ENCODE measurements at regions not wholly inside any gene's neighbourhood (a gene's known extent, or its start where the extent isn't known, plus 50 kb on each side); places are given as distances from the start of the nearest gene placed in this dataset.

DNA sequence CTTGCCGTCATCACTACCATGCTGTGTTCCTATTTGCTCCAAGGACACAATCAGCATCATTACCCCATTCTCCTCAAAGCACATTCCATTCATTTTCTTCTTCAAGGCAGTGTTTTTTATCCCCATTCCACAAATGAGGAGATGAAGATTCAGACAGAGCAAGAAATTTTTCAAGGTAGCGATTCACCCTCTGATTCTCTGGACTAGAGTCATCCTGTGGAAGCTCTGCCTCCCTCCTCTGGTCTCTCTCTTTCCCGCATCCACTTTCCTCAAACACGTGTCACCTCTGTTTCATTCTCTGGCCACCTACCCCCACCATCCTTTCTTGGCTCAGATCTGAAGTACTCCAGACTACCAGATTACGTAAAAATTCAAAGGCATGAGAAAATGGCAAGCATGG lies 297.9 kb downstream of the SOX11 start:
- DNase-seq (ENCODE audit: low read depth) = no peak

DNA sequence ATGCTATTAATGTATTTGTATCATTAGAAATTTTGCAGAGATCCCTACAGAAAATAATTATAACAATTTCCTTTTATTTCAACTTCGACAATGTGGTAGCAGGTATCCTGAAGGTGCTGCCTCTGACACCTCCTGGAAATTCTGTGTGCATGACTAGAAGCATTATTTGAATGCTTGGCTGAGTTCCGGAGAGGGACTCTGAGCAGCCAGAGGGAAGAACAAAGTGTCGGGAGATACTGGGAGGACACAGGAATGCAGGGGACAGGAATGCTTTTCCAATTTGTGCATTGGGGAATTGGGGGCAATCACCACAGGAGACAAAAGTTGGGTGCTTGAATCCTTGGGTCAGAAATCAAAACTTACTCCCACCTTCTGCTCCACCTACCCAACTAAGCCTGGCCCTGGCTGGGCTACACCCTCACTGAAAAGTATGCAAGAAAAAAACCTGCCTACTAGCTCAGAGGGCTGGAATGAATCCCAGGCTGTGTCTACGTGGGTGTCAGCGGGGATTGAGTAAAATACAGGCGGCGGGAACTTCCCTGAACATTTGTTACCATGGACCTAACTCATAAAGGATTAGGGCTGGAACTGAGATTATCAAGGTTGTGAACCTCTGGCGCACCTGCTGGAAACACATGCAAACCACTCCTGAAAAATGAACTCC lies 299.3 kb downstream of the SOX11 start:
- DNase-seq (ENCODE audit: low read depth) = no peak

DNA sequence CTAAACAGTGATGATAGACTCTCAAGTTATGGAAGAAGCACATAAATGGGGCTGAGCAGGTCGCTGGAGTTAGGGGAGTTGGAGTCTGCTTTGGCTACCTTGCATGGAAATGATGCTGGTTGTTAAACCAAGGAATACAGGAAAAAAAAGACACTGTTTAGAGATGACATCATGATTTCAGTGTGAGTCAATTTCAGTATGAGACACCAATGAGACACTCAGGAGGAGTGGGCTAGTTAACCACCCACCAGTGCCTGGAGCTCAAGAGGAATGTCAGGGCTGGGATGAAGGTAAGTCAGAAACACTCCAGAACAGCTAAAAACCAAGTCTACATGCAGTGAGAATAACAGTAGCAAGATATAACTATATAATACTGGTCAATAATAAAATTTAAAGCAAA lies 303.6 kb downstream of the SOX11 start:
- DNase-seq (ENCODE audit: low read depth) = no peak

DNA sequence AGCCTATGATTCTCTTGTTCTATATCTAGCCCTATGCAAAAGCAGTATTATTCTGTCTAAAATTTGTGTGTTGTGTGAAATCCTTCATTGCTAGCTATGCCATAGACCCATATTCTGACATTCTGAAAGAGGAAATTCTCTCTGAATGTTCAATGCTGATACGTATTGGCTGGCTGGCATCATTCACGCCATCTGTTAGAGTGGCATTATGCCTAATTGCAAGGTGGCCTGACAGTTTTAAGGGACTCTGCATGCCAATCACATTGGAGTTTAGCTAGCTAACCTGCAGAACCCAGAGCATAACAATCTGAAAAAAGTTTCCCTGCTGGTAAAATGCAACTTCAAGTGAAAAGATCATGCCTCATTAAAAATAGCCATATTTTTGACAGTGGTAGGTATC lies 316.0 kb downstream of the SOX11 start:
- DNase-seq (ENCODE audit: low read depth) = no peak

DNA sequence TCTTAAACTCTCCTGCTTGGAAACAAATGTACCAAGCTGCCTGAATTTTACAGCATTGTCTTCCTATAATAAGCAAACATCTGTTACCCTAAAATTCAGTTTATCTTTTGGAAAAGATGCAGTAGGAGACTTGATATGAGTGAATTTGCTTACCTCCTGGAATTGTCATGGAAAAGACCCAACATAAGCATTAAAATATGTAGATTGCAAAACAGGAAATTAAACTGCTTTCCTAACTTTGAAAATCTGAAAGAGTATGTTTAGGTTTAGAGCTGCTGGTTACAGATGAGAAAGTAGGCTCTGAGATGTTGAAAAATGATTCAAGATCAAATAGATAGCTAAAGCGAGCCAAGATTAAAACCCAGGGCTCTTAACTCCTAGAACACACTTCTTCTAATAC lies 316.5 kb downstream of the SOX11 start:
- DNase-seq (ENCODE audit: low read depth) = no peak

DNA sequence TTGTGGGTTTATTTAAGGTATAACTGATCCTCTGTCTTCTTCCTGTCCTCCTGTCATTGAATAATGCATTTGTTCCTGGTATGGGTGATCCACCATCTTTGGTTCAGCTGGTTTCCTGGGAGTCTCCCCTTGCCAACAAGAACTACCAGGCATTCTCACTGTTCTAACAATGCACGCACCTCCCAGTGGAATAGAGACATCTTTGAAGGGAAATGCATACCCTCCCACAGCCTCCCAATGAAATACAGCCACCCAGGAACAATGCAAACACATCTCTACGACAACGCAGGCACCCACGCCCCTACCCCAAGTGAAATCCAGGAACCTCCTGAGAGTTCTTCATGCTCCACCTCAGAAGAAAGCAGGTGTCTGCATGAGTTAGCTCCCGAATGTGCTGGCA lies 318.0 kb downstream of the SOX11 start:
- DNase-seq (ENCODE audit: low read depth) = no peak

DNA sequence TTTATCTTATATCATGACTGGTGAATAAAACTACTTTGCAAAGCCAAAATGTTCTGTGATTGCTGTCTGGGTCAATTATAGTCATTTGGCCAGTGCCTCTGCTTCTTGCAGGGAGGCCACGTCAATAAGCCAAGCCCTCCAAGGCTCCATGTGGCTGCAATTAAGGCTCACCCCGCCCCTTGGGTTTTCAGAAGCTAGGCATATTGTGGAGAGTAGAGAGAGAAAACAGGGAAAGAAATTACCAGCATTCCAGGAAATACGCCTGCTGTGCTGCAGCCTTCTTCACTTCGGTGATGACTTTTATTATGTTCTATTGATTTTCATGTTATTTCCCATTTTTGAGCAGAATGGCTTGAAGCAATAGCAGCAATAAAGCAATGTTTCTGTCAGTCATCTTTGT lies 319.7 kb downstream of the SOX11 start:
- no peak for DNase-seq (ENCODE audit: low read depth)

DNA sequence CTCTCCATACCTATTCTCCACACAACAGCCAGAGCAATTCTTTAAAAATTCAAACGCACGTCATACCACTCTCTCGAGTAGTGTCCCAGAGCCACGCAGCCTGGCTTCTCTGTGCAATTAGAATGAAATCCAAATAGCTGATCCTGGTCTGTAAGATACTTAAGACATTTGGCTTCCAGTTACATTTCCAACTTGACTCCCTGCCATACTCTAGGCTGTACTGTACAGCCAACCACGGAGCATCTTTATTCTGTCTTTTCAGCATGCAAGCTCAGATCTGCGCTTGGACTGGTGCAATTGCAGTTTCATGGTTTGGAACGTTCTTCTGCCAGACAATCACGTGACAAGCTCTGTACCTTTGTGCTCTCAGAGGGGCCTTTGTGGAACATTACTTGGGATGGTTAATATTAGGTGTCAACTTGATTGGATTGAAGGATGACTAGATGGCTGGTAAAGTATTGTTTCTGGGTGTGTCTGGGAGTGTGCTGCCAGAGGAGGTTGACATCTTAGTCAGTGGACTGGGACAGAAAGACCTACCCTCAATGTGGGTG lies 325.6 kb downstream of the SOX11 start:
- DNase-seq (ENCODE audit: low read depth) = no peak

DNA sequence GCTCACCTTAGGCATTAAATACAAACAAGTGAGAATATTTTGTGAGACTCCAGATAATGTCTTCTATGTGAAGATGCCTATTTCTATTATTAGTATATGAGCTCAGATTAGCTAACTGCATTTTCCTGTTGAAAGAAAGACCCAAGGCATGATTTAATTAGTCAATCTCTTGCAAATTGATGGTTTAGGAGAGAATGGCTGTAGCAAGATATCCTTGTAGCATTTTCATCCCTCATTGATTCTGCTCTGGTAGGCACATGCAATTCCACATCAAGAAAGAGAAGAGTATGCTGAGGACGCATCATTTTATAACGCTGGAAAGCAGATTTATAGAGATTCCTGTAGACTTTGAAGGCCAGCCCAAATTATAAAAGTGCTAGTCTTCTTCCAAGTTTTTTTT lies 332.0 kb downstream of the SOX11 start:
- DNase-seq (ENCODE audit: low read depth) = no peak

DNA sequence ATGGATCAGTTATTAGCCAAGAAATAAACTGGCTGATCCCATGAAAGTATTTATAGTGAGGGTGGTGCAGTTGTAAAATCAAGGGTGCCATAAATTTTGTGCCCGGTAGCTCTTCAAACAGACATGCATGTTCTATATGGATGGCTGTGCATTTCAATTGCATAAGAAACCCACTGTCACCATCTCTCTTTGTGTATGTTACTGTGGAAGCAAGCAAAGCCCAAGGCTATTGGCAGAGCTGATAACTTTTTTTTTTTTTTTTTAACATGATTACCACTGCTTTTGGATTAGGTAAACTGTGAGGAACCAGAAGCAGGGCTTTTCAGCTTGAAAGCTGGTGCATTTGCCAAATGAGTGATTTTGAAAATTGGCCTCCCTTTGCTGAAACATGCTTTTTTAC lies 332.6 kb downstream of the SOX11 start:
- no peak for DNase-seq (ENCODE audit: low read depth)

DNA sequence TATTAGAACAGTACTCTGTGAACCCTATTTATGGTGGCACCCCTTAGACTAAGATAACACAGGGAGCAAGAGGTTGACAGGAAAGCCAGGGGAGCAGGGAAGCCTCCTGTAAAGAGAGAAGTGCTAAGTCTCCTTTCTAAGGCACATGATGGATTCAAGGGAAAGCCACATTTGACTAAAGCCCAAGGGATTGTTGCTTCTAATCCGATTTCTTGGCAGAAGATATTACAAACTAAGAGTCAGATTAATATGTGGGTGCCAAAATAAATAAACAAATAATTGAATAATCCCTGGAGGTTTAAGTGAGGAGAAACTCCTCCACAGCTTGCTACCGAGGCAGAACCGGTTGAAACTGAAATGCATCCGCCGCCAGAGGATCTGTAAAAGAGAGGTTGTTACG lies 333.2 kb downstream of the SOX11 start:
- DNase-seq (ENCODE audit: low read depth) = no peak

DNA sequence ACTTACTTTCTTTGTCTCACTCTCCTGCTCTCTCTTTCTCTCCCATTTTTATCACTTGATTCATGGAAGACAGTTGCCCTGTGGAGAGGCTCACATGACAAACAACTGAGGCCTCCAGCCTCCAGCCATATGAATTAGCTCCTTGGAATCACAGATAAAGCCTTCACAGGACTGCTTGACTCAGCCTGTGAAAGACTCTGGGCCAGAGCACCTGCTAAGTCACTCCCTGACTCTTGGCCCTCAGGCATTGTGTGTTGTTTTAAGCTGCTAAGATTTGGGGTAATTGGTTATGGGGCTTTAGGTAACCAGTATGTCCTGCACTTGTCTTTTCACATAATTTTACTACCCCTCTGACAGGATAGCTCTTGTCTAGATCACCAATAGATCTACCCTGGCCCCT lies 334.9 kb downstream of the SOX11 start:
- DNase-seq (ENCODE audit: low read depth) = no peak

DNA sequence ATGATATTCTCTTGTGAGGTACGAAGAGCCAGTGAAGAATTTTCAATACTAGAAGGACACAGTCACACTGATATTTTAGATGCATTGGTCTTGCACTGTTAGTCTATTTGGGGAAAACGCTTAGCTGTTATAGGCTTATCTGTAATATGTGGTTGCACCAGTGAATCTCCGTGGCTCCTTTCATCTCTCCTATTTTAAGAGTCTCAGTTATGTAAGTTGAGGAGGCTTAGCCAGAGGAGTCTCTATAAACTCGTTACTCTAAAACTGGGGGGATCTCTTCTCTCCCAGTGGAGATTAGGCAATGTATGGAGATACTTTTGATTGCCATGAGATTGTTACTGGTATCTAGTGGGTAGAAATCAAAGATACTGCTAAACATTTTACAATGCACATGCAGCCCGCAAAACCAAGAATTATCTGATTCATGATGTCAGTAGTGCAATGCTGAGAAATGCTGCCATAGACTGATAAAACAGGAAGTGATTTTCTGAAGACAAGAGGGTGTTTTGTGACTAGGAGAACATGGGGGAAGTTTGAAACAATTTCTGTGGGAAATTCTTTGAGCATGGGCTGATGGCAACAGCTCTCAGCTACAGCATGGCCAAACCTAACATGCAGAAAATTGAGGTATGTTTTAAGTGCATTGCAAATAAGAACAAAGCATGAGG lies 339.1 kb downstream of the SOX11 start:
- DNase-seq (ENCODE audit: low read depth) = no peak

DNA sequence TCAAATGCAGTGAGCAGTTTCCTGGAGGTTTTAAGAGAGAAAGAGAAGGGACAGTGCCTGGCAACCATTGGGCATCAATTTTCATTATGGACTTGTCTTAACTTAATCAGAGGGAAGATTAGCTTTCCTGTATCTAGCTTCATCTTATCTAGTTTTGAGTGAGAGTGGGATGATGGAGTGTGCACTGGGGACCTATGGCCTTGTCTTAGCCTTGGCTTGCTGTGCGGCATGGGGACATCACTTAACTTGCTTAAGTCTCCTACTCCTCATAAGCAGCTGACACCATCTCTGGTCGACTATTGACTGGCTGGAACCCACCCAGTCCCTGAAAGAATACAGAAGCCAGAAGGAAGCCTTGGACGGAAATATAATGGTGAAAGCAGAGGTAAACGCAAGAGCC lies 344.0 kb downstream of the SOX11 start:
- no peak for DNase-seq (ENCODE audit: low read depth)

DNA sequence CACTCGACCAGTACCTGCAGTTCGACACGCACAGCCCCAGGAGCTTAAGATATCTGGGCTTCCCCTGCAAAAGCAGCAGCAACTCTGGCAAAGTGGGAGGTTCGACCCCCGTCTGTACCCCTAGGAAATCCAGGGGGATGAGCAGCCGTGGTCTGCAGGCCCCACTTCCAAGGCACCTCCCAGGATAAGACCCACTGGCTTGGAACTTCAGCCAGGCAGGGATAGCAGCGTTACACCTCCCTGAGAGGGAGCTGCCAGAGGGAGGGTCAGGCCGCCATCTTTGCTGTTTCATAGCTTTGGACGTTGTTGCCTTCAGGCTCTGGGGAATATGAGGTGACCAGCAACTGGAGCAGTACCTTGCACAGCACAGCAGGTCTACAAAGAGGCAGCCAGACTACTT lies 351.1 kb downstream of the SOX11 start:
- DNase-seq (ENCODE audit: low read depth) = no peak

DNA sequence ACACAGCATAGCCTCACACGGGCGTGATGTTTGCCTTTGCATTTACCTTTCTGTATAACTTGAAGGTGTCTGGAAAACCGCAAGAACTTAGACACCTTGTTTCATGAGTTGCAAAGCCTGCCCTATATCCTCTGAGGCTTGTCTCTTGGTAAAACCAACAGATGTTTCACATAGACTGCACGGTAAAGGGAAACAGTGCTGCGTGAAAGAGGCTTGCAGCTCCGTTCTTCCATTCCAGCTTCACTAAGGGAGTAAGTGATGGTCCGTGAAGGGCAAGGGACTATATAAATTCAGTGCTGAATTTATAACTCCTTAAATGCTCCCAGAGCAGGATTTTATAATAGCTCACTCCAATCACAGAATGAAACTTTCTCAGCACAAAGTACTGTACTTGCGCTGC lies 360.5 kb downstream of the SOX11 start:
- no peak for DNase-seq (ENCODE audit: low read depth)

DNA sequence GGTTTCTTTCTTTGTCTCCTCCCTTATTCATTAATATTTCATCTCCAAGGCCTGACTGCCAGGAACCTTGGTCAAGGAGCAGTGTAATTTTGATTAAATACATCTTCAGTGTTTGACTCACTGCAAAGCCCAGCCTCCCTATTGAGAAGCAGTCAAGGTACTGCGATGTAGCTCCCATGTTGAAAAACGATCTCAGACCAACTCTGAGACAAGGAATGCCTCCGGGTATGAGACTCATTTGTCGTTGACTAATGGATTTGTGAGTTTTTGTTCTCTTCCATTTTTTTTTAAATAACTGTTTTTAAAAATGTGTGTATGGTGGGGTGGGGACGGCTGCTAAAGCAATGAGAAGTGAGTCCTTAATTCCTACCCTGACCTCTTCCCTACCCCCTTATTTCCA lies 361.6 kb downstream of the SOX11 start:
- no peak for DNase-seq (ENCODE audit: low read depth)

DNA sequence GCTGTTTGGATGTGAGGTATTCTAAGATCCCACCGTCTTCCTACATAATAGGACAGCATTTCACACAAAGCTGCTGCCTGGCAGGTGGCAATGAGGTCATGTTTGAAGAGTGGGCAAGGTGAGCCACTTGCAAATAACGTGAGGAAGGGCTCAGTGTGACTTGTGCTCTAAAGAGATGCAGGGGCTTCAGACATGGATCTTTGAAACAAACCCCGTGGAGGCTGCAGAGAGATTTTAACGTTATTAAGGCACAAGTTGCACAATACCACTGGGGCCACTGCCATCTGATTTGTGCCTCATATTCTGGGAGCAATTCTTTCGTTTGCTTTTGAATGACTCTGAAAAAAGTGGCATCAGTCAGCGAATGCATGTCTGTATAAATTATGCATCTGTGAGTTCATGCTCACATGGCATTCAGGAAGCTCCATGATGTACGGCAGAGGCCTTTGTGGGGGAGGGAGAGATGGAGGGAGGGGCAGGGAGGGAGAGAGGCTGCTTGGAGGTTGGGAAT lies 362.0 kb downstream of the SOX11 start:
- DNase-seq (ENCODE audit: low read depth) = no peak

DNA sequence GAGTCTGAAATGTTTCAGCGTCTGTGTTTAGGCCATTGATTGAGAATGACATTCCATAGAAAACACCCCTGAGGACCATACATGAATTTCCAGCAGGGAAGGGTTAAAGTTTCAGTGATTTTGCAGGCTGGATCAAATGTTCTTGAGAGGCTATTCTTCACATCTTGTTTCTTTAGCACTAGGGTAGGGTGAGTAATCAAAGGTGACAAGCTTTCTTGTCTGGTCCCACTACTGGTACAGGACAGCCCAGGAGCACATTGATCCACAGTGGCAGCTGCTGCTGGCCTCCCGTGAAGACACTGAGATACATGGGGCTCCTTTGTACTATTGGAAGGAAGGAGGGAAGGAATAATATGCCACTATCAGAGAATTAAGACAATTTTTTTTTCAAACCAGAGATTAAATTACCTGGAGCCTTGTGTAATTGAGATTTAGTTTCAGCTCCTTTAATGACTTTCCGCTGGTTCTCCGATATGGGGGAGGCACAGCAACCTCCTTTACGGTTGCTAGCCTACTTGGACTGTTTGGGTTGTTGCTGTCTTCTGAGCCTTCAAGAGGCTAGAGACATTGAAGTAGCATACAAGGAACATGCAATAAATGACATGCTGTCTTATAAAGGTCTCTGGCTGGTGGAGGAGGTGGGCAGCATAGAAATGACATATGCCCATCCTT lies 368.9 kb downstream of the SOX11 start:
- no peak for DNase-seq (ENCODE audit: low read depth)

DNA sequence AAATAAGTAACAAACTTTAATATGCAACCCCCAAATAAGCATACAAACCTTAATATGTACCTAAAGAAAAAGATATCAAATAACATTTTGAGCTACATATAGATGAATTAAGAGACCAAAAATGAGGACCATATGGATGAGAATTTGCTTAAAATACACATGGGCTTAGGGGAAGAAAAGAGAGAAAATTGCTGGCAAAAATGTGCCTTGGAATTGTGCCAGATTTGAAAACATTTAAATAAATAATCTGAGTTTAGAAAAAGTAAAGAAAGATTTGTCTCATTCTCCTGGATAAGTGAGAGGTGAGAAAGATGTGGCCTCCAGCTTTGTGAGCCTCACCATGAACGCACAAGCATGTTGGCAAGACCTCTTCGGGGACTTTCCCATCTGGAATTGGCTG lies 372.6 kb downstream of the SOX11 start:
- DNase-seq (ENCODE audit: low read depth) = no peak

DNA sequence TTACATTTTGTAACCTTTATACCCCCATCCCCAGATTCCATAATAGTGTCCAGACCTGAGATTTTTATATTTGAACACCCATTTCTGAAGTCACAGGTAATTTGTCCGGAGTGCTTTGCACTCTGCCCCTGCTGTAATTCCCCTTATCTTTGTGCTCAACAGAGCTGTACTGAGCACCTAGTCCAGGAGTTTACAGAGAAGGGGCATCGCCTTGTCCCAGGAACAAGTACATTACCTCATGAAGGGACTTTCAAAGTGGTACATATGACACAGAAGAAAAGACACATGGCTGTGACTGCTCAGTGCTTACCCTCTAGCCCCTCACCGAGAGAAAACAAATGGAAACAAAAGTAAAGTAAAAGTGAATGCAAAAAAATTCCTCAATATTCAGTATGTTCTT lies 373.5 kb downstream of the SOX11 start:
- DNase-seq (ENCODE audit: low read depth) = no peak

DNA sequence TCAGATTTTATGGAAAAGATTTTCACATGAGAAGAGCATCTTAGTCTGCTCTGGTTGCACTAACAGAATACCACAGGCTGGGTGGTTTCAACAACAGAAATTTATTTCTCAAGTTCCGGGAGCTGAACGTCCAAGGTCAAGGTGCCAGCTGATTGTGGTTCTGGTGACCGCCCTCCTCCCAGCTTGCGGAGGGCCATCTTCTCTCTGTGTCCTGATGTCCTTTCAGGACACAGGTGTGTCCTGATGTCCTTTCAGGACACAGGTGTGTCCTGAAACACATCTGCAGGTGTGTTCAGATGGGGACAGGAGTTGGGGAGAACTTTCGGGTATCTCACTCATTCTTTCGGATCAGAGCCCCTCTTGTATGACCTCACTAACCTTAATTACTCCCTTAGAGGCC lies 374.9 kb downstream of the SOX11 start:
- no peak for DNase-seq (ENCODE audit: low read depth)

DNA sequence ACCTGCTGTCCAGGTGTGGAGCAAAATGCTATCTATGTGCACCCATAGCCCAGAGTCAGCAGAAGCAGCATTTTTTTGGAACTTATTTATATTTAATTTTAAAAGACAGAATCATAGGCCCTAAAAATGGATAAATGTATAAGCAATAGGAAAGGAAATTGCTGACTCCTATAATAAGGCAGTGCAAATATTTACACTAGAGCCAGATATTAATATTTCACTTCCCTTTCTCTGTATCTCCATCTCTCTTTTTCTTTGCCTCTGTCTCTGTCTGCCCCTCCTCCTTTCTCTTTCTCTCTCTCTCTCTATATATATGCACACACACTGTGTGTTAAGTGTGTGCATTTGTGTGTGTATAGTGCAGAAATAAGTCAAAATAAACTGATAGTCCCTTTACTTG lies 375.6 kb downstream of the SOX11 start:
- no peak for DNase-seq (ENCODE audit: low read depth)
